ENCODE measurements at regions not wholly inside any gene's neighbourhood (a gene's known extent, or its start where the extent isn't known, plus 50 kb on each side); places are given as distances from the start of the nearest gene placed in this dataset.

DNA sequence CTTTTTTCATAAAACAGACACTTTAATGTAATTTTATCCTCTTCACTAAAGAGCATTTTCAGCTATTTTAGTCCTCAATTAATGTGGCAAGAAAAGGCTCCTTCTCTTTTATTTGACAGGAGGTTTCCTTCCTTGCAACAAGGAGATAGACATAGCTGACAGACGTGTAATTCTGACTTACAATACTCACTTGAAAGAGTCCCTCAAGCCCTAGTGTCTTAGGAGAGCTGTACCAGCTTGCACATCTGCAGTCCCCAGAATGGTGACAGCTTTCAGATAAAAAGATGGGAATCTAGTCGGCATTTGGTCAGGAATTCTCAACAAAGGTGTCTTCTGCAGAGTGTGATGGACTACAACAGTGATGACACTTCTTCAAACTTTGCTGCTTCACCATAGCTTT is 603.7 kb upstream of the PTCHD4 start:
- Histone ChIP-seq H3K4me3 (ENCODE audit: low read depth, low read length) (no peak overlapping the region), H3K27ac (no peak overlapping the region), H3K36me3 (replicated peaks) (no peaks in the 10 kb centered on the region), H3K27me3 (replicated peaks) (no peaks in the 10 kb centered on the region)
- TF ChIP-seq, protein P1, sequence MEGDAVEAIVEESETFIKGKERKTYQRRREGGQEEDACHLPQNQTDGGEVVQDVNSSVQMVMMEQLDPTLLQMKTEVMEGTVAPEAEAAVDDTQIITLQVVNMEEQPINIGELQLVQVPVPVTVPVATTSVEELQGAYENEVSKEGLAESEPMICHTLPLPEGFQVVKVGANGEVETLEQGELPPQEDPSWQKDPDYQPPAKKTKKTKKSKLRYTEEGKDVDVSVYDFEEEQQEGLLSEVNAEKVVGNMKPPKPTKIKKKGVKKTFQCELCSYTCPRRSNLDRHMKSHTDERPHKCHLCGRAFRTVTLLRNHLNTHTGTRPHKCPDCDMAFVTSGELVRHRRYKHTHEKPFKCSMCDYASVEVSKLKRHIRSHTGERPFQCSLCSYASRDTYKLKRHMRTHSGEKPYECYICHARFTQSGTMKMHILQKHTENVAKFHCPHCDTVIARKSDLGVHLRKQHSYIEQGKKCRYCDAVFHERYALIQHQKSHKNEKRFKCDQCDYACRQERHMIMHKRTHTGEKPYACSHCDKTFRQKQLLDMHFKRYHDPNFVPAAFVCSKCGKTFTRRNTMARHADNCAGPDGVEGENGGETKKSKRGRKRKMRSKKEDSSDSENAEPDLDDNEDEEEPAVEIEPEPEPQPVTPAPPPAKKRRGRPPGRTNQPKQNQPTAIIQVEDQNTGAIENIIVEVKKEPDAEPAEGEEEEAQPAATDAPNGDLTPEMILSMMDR (IDR thresholded peaks at IDR 0.05; ENCODE audit: low read depth, low read length, missing control alignments), result no peak
- DNase-seq, result no peak
- in situ Hi-C loops (cut with HindIII; ENCODE audit: low pct_ligation_motif_present, low sequenced_read_pairs), result no loop called here

DNA sequence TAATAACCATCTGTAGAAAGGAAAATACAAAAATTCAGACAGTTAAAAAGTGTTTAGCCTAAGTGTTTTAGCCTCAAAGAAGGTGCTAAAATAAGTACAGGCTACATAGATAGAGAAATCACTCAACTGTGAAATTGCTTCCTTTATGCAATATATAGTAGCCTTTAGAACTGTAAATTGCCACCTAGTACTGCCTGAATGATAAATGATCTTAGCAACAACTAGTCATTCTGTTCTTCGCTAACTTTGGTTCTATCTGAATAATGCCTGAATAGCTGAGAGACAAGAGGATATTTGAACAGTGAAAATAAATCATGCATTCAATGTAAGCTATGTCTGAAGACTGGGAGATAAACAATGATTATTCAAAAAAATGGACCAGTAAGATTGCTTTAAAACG is 603.3 kb upstream of the PTCHD4 start:
- in situ Hi-C loops (cut with HindIII; ENCODE audit: low pct_ligation_motif_present, low sequenced_read_pairs), result no loop called here
- no peak overlapping the region for H3K27ac ChIP-seq
- H3K27me3 ChIP-seq (replicated peaks), result no peaks in the 10 kb centered on the region
- DNase-seq, result no peak
- TF ChIP-seq, protein P1 (IDR thresholded peaks at IDR 0.05; ENCODE audit: low read depth, low read length, missing control alignments), result no peak
- no peak overlapping the region for H3K4me3 ChIP-seq (ENCODE audit: low read depth, low read length)
- no peaks in the 10 kb centered on the region for H3K36me3 ChIP-seq (replicated peaks)

DNA sequence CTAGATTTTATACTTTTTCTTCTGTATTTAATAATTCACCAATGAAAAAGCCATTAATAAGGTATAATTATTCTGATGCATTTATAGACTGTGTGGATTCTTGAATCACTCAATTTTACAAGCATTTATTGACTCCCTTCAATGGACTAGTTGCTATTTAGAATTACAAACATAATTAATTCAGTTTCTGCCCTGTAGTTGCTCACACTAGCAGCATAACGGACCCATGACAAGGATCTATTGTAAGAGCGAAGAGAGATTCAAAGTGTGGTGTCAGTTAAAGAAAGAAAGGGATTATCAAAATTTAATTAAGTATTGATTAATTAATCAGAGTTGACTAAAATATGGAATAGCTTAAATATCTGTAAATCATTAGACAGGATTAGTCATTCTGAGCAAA is 602.6 kb upstream of the PTCHD4 start:
- TF ChIP-seq, protein P1 (IDR thresholded peaks at IDR 0.05; ENCODE audit: low read depth, low read length, missing control alignments), result no peak
- Histone ChIP-seq H3K4me3 (ENCODE audit: low read depth, low read length) (no peak overlapping the region), H3K27ac (no peak overlapping the region), H3K27me3 (replicated peaks) (no peaks in the 10 kb centered on the region), H3K36me3 (replicated peaks) (no peaks in the 10 kb centered on the region)
- in situ Hi-C loops (cut with HindIII; ENCODE audit: low pct_ligation_motif_present, low sequenced_read_pairs), result no loop called here
- DNase-seq, result no peak

DNA sequence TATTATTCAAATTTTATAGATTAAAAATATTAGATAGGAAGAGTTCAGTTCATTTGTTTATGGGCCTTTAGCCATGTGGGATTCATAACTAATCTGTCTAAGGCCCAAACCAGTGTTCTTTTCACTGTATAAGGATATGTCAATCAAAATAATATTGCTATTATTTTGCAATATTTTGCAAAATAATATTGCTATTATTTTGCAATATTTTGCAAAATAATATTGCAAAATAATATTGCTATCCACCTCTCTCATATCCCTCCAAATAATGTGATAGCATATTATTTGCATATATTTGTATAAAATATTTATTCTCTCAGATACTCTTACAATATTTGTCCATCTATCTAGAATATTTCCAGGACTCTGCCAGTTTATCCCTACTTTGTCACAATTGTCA is 595.3 kb upstream of the PTCHD4 start:
- TF ChIP-seq, protein P1 (IDR thresholded peaks at IDR 0.05; ENCODE audit: low read depth, low read length, missing control alignments), result no peak
- no peaks in the 10 kb centered on the region for H3K36me3 ChIP-seq (replicated peaks)
- no peak overlapping the region for H3K27ac ChIP-seq
- H3K4me3 ChIP-seq (ENCODE audit: low read depth, low read length), result no peak overlapping the region
- H3K27me3 ChIP-seq (replicated peaks), result no peaks in the 10 kb centered on the region
- no peak for DNase-seq
- in situ Hi-C loops (cut with HindIII; ENCODE audit: low pct_ligation_motif_present, low sequenced_read_pairs), result no loop called here

DNA sequence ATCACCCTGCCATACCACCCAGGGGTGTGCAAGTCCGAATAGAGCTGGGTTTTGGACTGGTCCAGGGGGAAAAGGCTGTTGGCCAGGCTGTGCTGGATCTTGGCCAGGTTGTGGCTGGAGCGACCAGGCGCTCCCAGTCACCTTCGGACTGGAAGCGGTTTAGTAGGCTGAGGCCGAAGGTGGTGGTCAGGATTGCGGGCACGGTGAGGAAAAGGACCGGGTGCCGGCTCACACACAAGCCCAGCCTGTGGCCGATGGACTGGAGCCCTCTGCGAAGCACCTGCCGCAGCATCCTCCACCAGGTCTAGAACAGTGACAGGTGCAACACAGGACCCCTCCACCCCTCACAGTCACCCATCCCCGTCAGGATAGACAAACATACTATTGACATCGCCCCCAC is 590.6 kb upstream of the PTCHD4 start:
- no peaks in the 10 kb centered on the region for H3K27me3 ChIP-seq (replicated peaks)
- TF ChIP-seq, protein P1 (IDR thresholded peaks at IDR 0.05; ENCODE audit: low read depth, low read length, missing control alignments), result no peak
- H3K27ac ChIP-seq, result no peak overlapping the region
- H3K4me3 ChIP-seq (ENCODE audit: low read depth, low read length), result no peak overlapping the region
- in situ Hi-C loops (cut with HindIII; ENCODE audit: low pct_ligation_motif_present, low sequenced_read_pairs), result no loop called here
- no peaks in the 10 kb centered on the region for H3K36me3 ChIP-seq (replicated peaks)
- no peak for DNase-seq

DNA sequence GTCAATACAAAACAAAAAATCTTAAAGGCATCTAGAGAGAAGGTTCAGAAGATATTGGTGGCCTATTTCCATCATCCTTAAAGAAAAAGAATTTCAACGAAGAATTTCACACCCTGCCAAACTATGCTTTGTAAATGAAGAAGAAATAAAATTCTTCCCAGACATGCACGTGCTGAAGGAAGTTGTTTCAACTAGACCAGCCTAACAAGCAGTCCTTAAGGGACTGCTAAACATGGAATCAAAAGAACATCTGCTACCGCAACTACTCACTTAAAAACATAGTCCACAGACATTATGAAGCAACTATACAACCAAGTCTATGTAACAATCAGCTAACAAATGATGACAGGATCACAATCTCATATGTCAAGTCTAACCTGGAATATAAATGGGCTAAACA is 584.9 kb upstream of the PTCHD4 start:
- TF ChIP-seq, protein P1 (IDR thresholded peaks at IDR 0.05; ENCODE audit: low read depth, low read length, missing control alignments), result no peak
- H3K4me3 ChIP-seq (ENCODE audit: low read depth, low read length), result no peak overlapping the region

More for the DNA sequence above, 584.9 kb upstream of the PTCHD4 start:
- Histone ChIP-seq H3K27me3 (replicated peaks) (no peaks in the 10 kb centered on the region), H3K36me3 (replicated peaks) (no peaks in the 10 kb centered on the region), H3K27ac (no peak overlapping the region)
- DNase-seq, result no peak
- in situ Hi-C loops (cut with HindIII; ENCODE audit: low pct_ligation_motif_present, low sequenced_read_pairs), result no loop called here
